SKM-1 (cell line): ENCODE measurements at regions not wholly inside any gene's neighbourhood (a gene's known extent, or its start where the extent isn't known, plus 50 kb on each side); places are given as distances from the start of the nearest gene placed in this dataset.

Experiments
- DNase-seq: peaks from one replicate; lab custom pipeline; 2025; ENCODE audit not compliant: unreplicated experiment; lab: John Stamatoyannopoulos, UW

- no peak for DNase-seq
These were observed 249.2 kb upstream of the GPRIN3 start for GRCh38 chr4:89556601-89557305.

- no peak for DNase-seq
These were observed 243.6 kb upstream of the GPRIN3 start for GRCh38 chr4:89551191-89551590.

- no peak for DNase-seq
These were observed 242.3 kb upstream of the GPRIN3 start for GRCh38 chr4:89549907-89550306.

DNA sequence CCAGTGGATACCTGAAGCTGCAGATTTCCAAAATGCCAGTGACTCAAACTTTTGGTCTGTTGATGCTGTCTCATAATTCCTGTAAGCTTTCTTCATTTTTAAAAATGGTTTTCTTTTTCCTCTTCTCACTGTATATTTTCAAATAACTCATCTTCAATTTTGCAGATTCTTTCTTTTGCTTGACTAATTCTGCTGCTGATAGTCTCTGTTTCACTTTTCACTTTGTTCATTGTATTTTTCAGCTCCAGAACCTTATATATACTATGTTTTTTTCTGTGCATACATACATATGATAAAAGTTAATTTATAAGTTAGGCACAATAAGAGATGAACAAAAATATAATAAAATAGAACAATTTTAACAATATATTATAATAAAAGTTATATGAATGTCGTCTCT lies 237.7 kb upstream of the GPRIN3 start:
- DNase-seq = no peak

GRCh38 chr4:89541998-89542397 lies 234.4 kb upstream of the GPRIN3 start:
- DNase-seq = no peak

GRCh38 chr4:89539797-89540711 lies 232.5 kb upstream of the GPRIN3 start:
- DNase-seq = no peak

DNA sequence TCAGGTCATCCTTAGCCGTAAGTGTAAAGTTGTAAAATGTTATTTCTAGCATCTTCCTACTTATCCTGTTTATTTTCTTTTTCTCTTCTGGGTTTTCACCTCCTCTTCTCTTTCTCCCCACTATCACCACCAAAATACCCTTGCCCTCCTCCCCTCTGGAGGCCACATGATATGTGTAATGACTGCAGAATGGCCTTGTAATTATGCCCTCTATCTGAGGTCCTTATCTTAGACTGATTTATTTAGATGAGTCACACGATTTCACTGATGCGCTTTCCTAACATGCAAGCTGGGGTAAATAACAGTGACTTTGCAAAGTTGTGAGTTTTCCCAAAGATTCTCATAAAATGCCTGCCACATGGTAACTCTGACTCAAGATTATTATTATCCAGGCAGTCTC lies 231.8 kb upstream of the GPRIN3 start:
- DNase-seq = no peak

GRCh38 chr4:89538886-89539285 lies 231.3 kb upstream of the GPRIN3 start:
- DNase-seq = no peak

DNA sequence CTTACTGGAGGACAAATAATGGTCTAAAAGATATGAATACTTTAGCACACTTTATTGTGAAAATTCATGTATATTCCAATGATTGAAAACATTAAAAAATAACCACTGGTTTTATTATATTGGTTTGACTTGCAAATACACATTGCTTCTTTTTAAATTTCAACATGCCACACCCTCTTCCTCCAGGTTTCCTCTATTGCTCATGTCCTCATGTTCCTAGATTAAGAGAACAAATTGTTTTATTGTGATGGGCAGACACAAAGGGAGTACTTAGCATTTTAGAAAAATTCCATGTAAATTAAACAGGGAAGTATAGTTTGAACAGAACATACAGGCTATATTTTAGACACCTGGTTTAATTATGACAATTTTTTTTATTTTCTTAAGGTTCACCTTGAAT lies 230.6 kb upstream of the GPRIN3 start:
- no peak for DNase-seq

DNA sequence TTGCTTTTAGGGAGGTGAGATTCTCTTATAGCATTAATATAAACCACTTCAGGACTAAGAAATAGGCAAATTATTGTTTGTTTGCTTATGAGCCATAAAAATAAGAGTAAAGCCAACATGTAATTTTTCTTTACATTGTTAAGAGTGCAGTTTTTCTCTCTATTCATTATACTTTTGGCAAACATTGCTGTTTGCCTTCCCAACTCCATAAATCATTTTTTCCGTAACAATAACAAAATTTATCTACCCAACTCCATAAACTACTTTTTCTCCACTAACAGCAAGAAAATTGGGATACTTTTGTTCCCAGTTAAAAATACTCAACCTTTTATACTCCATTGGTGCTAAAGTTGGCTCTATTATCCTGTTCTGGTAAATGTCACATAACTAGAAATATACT lies 229.7 kb upstream of the GPRIN3 start:
- no peak for DNase-seq

DNA sequence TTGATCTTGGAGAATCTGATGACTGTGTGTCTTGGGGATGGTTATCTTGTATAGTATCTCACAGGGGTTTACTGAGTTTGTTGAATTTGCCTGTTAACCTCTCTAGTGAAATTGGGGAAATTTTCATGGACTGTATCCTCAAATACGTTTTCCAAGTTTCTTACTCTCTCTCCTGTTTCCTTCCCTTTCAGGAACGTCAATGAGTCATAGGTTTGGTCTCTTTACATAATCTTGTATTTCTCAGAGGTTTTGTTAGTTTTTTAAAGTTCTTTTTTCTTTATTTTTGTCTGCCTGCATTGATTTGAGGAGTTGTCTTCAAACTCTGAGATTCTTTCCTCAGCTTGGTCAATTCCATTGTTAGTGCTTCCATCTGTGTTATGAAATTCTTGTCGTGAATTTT lies 227.7 kb upstream of the GPRIN3 start:
- DNase-seq = no peak

DNA sequence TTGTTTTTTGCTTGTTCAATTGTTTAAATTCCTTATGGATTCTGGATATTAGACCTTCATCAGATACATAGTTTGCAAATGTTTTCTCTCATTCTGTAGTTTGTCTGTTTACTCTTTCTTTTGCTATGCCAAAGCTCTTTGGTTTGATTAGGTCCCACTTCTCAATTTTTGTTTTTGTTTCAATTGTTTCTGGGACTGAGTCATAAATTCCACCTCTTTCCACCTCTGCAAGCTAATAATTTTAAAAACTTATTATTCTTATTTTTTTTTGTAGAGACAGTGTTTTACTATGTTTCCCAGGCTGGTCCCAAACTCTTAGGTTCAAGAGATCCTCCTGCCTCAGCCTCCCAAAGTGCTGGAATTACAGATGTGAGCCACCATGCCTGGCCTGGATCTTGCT lies 226.8 kb upstream of the GPRIN3 start:
- DNase-seq = no peak

GRCh38 chr4:89531932-89532640 lies 224.5 kb upstream of the GPRIN3 start:
- no peak for DNase-seq

DNA sequence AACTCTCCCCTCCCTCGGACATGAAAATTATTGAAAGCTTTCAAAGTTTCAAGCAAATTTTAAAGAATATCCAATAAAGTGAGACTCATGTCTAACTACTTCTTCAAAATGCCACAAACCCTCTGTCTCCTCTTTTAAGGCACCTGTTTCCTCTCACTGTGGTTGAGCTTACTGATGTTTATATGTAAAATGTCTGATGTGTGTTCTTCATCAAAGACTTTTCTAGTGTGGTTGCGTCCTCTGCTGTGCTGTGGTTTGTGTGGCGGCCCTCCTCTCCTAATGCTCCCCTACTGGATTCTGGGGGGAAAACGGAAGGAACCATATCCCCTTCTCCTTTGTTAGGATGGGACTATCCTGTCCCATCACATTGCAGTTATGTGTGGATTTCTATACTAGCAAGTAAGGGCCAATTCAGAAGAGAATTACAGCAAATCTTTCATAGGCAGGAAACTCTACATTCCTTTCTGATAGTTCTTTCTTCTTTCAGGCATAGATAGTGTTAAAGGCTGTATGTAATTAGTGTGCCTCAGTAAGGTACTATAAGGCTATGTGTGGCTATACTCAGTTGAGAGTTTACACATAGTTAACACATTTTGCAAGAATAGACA lies 221.0 kb upstream of the GPRIN3 start:
- DNase-seq = no peak

GRCh38 chr4:89521826-89522225 lies 214.2 kb upstream of the GPRIN3 start:
- no peak for DNase-seq

DNA sequence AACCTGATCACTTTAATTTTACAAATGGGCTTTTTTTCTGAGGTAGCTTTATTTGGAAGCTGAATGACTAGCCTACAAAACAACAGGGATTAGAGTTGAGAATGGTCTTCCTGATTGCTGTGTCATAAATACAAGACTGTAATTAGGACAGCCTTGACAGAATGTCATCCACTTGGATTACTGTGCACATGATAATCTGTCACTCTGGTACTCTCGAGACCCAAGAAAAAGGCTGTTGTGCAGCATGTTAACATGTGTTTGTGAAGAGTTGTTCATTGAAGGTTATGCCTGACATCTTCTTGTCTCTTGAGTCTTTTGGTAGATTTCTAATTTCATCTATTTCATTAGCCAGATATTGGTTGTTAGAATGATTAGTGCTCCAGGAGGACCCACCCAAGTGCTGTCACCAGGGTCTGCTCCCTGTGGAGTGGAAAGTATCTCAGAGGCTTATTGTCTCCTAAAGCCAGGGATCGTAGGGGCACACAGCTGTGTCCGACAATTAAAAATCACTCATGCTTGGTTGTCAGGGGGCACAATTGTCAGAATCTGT lies 212.2 kb upstream of the GPRIN3 start:
- no peak for DNase-seq

DNA sequence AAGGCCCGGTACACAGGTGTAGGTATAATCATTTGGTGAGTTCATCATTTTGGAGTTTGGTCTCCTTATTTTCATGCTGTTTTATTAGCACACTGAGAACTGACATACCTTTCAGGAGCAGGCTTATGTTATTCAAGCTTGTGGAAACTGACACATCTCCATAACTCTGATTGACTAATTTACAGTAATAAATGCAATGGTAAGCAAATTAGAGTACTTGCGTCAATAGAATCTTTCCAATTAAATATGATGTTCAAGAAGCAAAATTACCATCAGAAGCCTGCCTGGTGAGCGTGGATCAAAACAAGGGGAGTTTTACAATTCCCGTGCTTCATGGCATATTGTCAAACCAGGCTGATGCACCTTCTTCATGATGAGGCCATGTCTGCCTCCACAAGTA lies 210.7 kb upstream of the GPRIN3 start:
- DNase-seq = no peak

DNA sequence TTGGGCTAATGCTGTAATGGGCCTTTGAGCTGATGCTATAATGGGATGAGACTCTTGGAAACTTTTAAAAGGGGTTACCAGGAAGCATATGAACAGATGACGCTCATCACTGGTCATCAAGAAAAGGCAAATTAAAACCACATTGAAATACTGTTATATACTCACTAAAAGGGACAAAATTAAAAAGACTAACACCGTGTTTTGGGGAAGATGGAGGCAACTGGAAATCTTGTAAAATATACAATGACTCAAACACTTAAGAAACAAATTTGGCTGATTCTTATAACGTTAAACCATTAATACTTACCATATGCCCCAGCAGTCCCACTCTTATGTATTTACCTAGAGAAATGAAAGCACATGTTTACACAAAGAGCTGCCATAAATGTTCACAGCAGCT lies 207.2 kb upstream of the GPRIN3 start:
- no peak for DNase-seq

GRCh38 chr4:89511776-89512175 lies 204.2 kb upstream of the GPRIN3 start:
- no peak for DNase-seq

DNA sequence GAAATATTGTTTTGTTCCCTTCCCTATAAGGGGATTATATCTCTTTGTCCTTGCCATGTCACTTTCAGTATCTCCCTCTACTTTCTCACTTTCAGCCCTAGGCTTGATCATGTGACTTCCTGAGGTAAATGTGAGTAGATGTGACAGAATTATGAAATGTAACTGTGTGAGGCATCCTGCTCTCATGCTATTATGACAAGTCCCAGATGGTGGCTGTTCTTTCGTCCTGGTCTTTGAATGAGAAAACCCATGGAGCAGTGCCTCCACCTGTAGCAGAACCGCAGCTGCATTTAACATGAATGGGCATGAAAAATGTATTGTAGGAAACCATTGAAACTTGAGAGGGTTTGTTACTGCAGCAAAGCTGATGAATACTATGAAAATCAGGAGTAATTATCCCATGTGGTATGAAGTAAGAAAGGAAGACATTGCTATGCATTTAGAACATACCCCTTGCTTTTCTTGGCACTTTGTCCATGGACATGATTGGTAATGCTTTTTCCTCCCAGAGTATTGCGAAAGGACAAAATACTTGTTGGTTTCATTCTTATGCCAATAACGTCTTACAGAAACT lies 202.2 kb upstream of the GPRIN3 start:
- DNase-seq = no peak
